Pancreas (tissue), 10 donors: ENCODE measurements at regions not wholly inside any gene's neighbourhood (a gene's known extent, or its start where the extent isn't known, plus 50 kb on each side); places are given as distances from the start of the nearest gene placed in this dataset.

Experiments
- ATAC-seq, 4 donors: fragments of 200-7000 bp; cut with Tn5 transposase; one replicate each; pipeline versions ENCODE4 v1.8.0 to v1.9.1; 2020; ENCODE audit warnings: mild to moderate bottlenecking in 4 of 4, moderate library complexity in 4 of 4
- DNase-seq, 6 donors: peaks; one replicate each; pipeline ENCODE4 v3.0.0-alpha.2; 2020
- FAIRE-seq: peaks from 2 replicates; lab custom pipeline; 2012; peaks lifted over from hg19 to GRCh38; lab: Jason Lieb, UNC
- H3K27ac ChIP-seq, 4 donors: fragments of 200-600 bp; sonication (generic); 1 replicate in 3 of 4; 2 replicates in 1 of 4; pipeline versions ENCODE4 v1.5.0 to v1.8.0; 2020
- H3K27me3 ChIP-seq, 4 donors: fragments of 200-600 bp; one replicate each; pipeline ENCODE4 v1.8.0; 2021
- H3K36me3 ChIP-seq, 3 donors: fragments of 200-600 bp; sonication (generic) in 1 of 3; one replicate each; pipeline versions ENCODE4 v1.5.0 to v1.8.0; 2020 to 2021
- H3K4me1 ChIP-seq, 3 donors: fragments of 200-600 bp; one replicate each; pipeline ENCODE4 v1.8.0; 2021
- H3K4me3 ChIP-seq, 4 donors: fragments of 200-600 bp; sonication (generic) in 2 of 4; one replicate each; pipeline versions ENCODE4 v1.5.0 to v1.8.0; 2020 to 2021
- H3K9me3 ChIP-seq, 4 donors: fragments of 200-600 bp; one replicate each; pipeline ENCODE4 v1.8.0; 2021
- CTCF ChIP-seq, 4 donors: fragments of 200-600 bp; sonication (generic) in 3 of 4; IDR thresholded peaks; one replicate each; pipeline versions ENCODE4 v1.5.0 to v1.8.0; 2021; ENCODE audit warnings: antibody characterized with exemption in 4 of 4
- WGBS, 2 donors: extraction: QIAGEN DNeasy Blood & Tissue Kit; methylation state at CpG; one replicate each; pipeline ENCODE4 v1.1.7; 2013; 5-methylcytosine and 5-hydroxymethylcytosine counted together
- intact Hi-C, 3 donors: fragments of 100-400 bp; cut with DNase I; formaldehyde crosslinking; loops; one replicate each; pipeline versions ENCODE4 v1.11.1 to v1.14.2; 2022
- donor health status: healthy with polysubstance abuse.
- donor health status: DM: no; HTN: no; CAD: no; lungs with moderate emphysema.
- donor health status: DM: no; HTN: no; CAD: no.
- donor health status: control.
- donor health status: control.
- donor health status: Bipolar disorder and iron deficiency.
- donor health status: DM: yes; HTN: yes; CAD: no.
- donor health status: DM: no; HTN: no; CAD: no.
- donor health status: DM: no; HTN: no; CAD: no.
- donor health status: DM: yes; HTN: yes; CAD: no.

GRCh38 chr2:57497489-57498096 lies 549.0 kb upstream of the VRK2 start:
- DNase-seq, result peak in 4 of 6 donors; percentile 10 to 52 (median 42)
- no peak overlapping the region for H3K4me3 ChIP-seq
- no peaks in the 10 kb centered on the region for H3K4me1 ChIP-seq
- 14% methylated on average over 3 of the region's 3 CpGs for WGBS, 2 donors
- no peak overlapping the region for H3K27ac ChIP-seq
- ATAC-seq, result peak; percentile 66 to 90 (median 83)
- H3K36me3 ChIP-seq, result no peaks in the 10 kb centered on the region
- H3K27me3 ChIP-seq, result no peaks in the 10 kb centered on the region
- FAIRE-seq, result no peak
- intact Hi-C loops, result no loop called here
- peak; percentile 39 to 66 (median 58) for TF ChIP-seq CTCF (IDR thresholded peaks at IDR 0.05)
- H3K9me3 ChIP-seq, result no peaks in the 10 kb centered on the region

- ATAC-seq (no peak), DNase-seq (no peak), FAIRE-seq (no peak)
- Histone ChIP-seq H3K4me3 (no peak overlapping the region), H3K4me1 (no peaks in the 10 kb centered on the region), H3K9me3 (no peaks in the 10 kb centered on the region), H3K27ac (no peak overlapping the region), H3K27me3 (no peaks in the 10 kb centered on the region), H3K36me3 (no peaks in the 10 kb centered on the region)
- intact Hi-C loops, result no loop called here
- no peak for TF ChIP-seq CTCF (IDR thresholded peaks at IDR 0.05)
- 0 to 44% methylated on average over 1 of the region's 1 CpG for WGBS, 2 donors
Measured at GRCh38 chr2:57504787-57505186, 541.8 kb upstream of the VRK2 start.

- Histone ChIP-seq H3K4me3 (no peak overlapping the region), H3K27ac (no peak overlapping the region), H3K27me3 (no peaks in the 10 kb centered on the region), H3K4me1 (no peaks in the 10 kb centered on the region), H3K36me3 (no peaks in the 10 kb centered on the region), H3K9me3 (no peaks in the 10 kb centered on the region)
- DNase-seq (no peak), ATAC-seq (no peak), FAIRE-seq (no peak)
- TF ChIP-seq CTCF (IDR thresholded peaks at IDR 0.05), result no peak
- WGBS, 2 donors, result 87 to 90% methylated on average over 2 of the region's 2 CpGs
- intact Hi-C loops, result no loop called here
Measured at GRCh38 chr2:57509189-57509588, 537.4 kb upstream of the VRK2 start.

- intact Hi-C loops, result no loop called here
- DNase-seq (no peak), ATAC-seq (no peak), FAIRE-seq (no peak)
- no peak overlapping the region for H3K27ac ChIP-seq
- WGBS, 2 donors, result 71 to 81% methylated on average over 4 of the region's 4 CpGs
- H3K4me3 ChIP-seq, result no peak overlapping the region
- no peaks in the 10 kb centered on the region for H3K4me1 ChIP-seq
- H3K36me3 ChIP-seq, result no peaks in the 10 kb centered on the region
- H3K9me3 ChIP-seq, result no peaks in the 10 kb centered on the region
- no peak for TF ChIP-seq CTCF (IDR thresholded peaks at IDR 0.05)
- no peaks in the 10 kb centered on the region for H3K27me3 ChIP-seq
Measured at GRCh38 chr2:57510704-57511103, 535.9 kb upstream of the VRK2 start.

GRCh38 chr2:57515366-57515765 lies 531.2 kb upstream of the VRK2 start:
- Histone ChIP-seq H3K27ac (no peak overlapping the region), H3K36me3 (no peaks in the 10 kb centered on the region), H3K4me3 (no peak overlapping the region), H3K4me1 (no peaks in the 10 kb centered on the region), H3K9me3 (no peaks in the 10 kb centered on the region), H3K27me3 (no peaks in the 10 kb centered on the region)
- WGBS, 2 donors, result 37 to 39% methylated on average over 3 of the region's 3 CpGs
- intact Hi-C loops, result no loop called here
- FAIRE-seq (no peak), DNase-seq (no peak), ATAC-seq (no peak)
- no peak for TF ChIP-seq CTCF (IDR thresholded peaks at IDR 0.05)
